Small intestine (tissue), 7 donors: ENCODE measurements at regions not wholly inside any gene's neighbourhood (a gene's known extent, or its start where the extent isn't known, plus 50 kb on each side); places are given as distances from the start of the nearest gene placed in this dataset.

Source experiments
- DNase-seq, 2 donors: peaks; one replicate each; pipeline versions ENCODE4 v3.0.0 to v3.0.0-alpha.2; 2013
- FAIRE-seq: peaks from 2 replicates; lab custom pipeline; 2012; peaks lifted over from hg19 to GRCh38; lab: Jason Lieb, UNC
- H3K27ac ChIP-seq, 3 donors: one replicate each; pipeline ENCODE4 v1.5.1; 2013; ENCODE audit warnings: low read length in 2 of 3, mild to moderate bottlenecking in 2 of 3, control low read depth in 1 of 3, inconsistent platforms in 1 of 3, low read depth in 1 of 3, moderate library complexity in 1 of 3
- H3K27me3 ChIP-seq, 3 donors: one replicate each; pipeline ENCODE4 v1.6.1; 2013; ENCODE audit warnings: low read length in 3 of 3, inconsistent platforms in 1 of 3; ENCODE audit not compliant: control insufficient read depth in 3 of 3, insufficient read depth in 3 of 3
- H3K36me3 ChIP-seq, 3 donors: one replicate each; pipeline ENCODE4 v1.6.1; 2013; ENCODE audit warnings: low read length in 3 of 3, inconsistent platforms in 1 of 3, low read depth in 1 of 3, mild to moderate bottlenecking in 1 of 3, moderate library complexity in 1 of 3; ENCODE audit not compliant: control insufficient read depth in 3 of 3, insufficient read depth in 2 of 3
- H3K4me1 ChIP-seq, 3 donors: one replicate each; pipeline ENCODE4 v1.6.1; 2013; ENCODE audit warnings: low read length in 2 of 3, inconsistent platforms in 1 of 3, low read depth in 1 of 3, mild to moderate bottlenecking in 1 of 3, moderate library complexity in 1 of 3; ENCODE audit not compliant: control insufficient read depth in 3 of 3, insufficient read depth in 2 of 3
- H3K4me3 ChIP-seq, 3 donors: one replicate each; pipeline ENCODE4 v1.5.1; 2013; ENCODE audit warnings: low read length in 3 of 3, control low read depth in 1 of 3, inconsistent platforms in 1 of 3, low read depth in 1 of 3, mild to moderate bottlenecking in 1 of 3, moderate library complexity in 1 of 3
- H3K9me3 ChIP-seq, 2 donors: one replicate each; pipeline ENCODE4 v1.6.1; 2013; ENCODE audit warnings: low read depth in 1 of 2, low read length in 1 of 2; ENCODE audit not compliant: control insufficient read depth in 2 of 2, insufficient read depth in 1 of 2
- WGBS, 3 donors: extraction: QIAGEN DNeasy Blood & Tissue Kit; methylation state at CpG; one replicate each; pipeline ENCODE4 v1.1.7; 2013; 5-methylcytosine and 5-hydroxymethylcytosine counted together
- donor health status: healthy with polysubstance abuse.
- donor health status: control.
- donor health status: control.
- donor health status: Bipolar disorder and iron deficiency.
- donor health status: healthy.

GRCh38 chr5:86979811-86980411, 287.8 kb upstream of the RASA1 start:
- DNase-seq (no peak), FAIRE-seq (no peak)
- Histone ChIP-seq H3K4me3 (no peak overlapping the region), H3K4me1 (no peaks in the 10 kb centered on the region), H3K27me3 (no peaks in the 10 kb centered on the region), H3K36me3 (no peaks in the 10 kb centered on the region), H3K9me3 (no peaks in the 10 kb centered on the region), H3K27ac (no peak overlapping the region)
- WGBS, 3 donors = 67 to 72% (median 68%) methylated on average over 8 of the region's 8 CpGs

- no peak for DNase-seq
- H3K27ac ChIP-seq = no peak overlapping the region
- no peak for FAIRE-seq
- H3K27me3 ChIP-seq = no peaks in the 10 kb centered on the region
- no peak overlapping the region for H3K4me3 ChIP-seq
- no peaks in the 10 kb centered on the region for H3K9me3 ChIP-seq
- H3K36me3 ChIP-seq = no peaks in the 10 kb centered on the region
- no peaks in the 10 kb centered on the region for H3K4me1 ChIP-seq
Measured at GRCh38 chr5:86981898-86982297, 285.8 kb upstream of the RASA1 start.

DNA sequence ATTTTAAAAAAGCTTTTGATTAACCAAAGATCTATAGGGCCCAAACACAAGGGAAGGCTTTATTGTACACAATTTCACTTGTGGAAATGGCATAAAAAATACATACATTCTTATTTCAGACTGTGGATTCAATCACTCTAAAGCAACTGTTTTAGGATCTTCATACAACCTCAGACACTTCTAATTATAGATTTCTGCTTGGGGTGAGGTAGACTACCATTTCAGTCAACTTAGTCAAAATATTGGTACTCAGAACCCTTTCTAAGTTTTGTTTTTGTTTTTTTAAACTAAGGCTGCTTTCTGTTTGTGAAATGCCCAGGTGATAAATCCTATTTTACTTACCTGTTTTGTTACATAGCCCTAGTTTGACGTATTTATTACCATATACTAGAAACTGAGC, 284.5 kb upstream of the RASA1 start:
- H3K4me1 ChIP-seq = no peaks in the 10 kb centered on the region
- no peaks in the 10 kb centered on the region for H3K27me3 ChIP-seq
- no peaks in the 10 kb centered on the region for H3K9me3 ChIP-seq
- FAIRE-seq (no peak), DNase-seq (no peak)
- 56 to 79% (median 66%) methylated on average over 1 of the region's 1 CpG for WGBS, 3 donors
- H3K27ac ChIP-seq = no peak overlapping the region
- H3K4me3 ChIP-seq = no peak overlapping the region
- no peaks in the 10 kb centered on the region for H3K36me3 ChIP-seq

- H3K27ac ChIP-seq = no peak overlapping the region
- H3K4me3 ChIP-seq = no peak overlapping the region
- WGBS, 3 donors = 82 to 93% (median 91%) methylated on average over 3 of the region's 3 CpGs
- FAIRE-seq (no peak), DNase-seq (no peak)
- H3K27me3 ChIP-seq = no peaks in the 10 kb centered on the region
- H3K9me3 ChIP-seq = no peaks in the 10 kb centered on the region
- H3K4me1 ChIP-seq = no peaks in the 10 kb centered on the region
- H3K36me3 ChIP-seq = no peaks in the 10 kb centered on the region
Measured at GRCh38 chr5:86986837-86987236, 280.8 kb upstream of the RASA1 start.

DNA sequence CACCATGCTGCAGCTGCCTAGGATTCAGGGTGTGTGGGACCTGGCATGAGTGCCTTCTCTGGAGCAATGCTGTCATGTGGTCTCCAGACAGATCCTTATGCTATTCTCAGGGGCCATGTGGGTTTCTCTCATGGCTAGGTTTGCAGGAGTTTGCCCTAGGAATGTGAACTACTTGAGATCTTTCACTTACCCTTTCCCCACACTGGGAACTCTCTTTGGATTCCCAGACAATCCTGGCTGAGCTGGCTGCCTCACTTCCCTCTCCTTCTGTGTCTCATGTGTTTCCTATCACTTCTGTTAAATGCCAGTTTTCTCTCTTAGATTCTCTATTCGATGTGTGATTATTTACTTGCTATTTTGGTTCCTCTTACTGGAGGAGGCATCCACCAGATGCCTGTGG, 270.2 kb upstream of the RASA1 start:
- no peaks in the 10 kb centered on the region for H3K27me3 ChIP-seq
- DNase-seq (no peak), FAIRE-seq (no peak)
- no peaks in the 10 kb centered on the region for H3K36me3 ChIP-seq
- H3K9me3 ChIP-seq = no peaks in the 10 kb centered on the region
- no peak overlapping the region for H3K27ac ChIP-seq
- 59 to 78% (median 66%) methylated on average over 1 of the region's 1 CpG for WGBS, 3 donors
- H3K4me3 ChIP-seq = no peak overlapping the region
- H3K4me1 ChIP-seq = no peaks in the 10 kb centered on the region

GRCh38 chr5:86999951-87000350, 267.7 kb upstream of the RASA1 start:
- Histone ChIP-seq H3K4me3 (no peak overlapping the region), H3K27ac (no peak overlapping the region), H3K4me1 (no peaks in the 10 kb centered on the region), H3K9me3 (no peaks in the 10 kb centered on the region), H3K36me3 (no peaks in the 10 kb centered on the region), H3K27me3 (no peaks in the 10 kb centered on the region)
- FAIRE-seq (no peak), DNase-seq (no peak)
- WGBS, 3 donors = 85 to 92% (median 90%) methylated on average over 5 of the region's 5 CpGs

- Histone ChIP-seq H3K27ac (no peak overlapping the region), H3K36me3 (no peaks in the 10 kb centered on the region), H3K4me1 (no peaks in the 10 kb centered on the region), H3K4me3 (no peak overlapping the region), H3K9me3 (no peaks in the 10 kb centered on the region), H3K27me3 (no peaks in the 10 kb centered on the region)
- DNase-seq (no peak), FAIRE-seq (no peak)
- 62 to 70% (median 66%) methylated on average over 3 of the region's 3 CpGs for WGBS, 3 donors
Measured at GRCh38 chr5:87002485-87002884, 265.2 kb upstream of the RASA1 start.

- WGBS, 3 donors = 81 to 91% (median 89%) methylated on average over 3 of the region's 3 CpGs
- Histone ChIP-seq H3K4me1 (no peaks in the 10 kb centered on the region), H3K9me3 (no peaks in the 10 kb centered on the region), H3K27ac (no peak overlapping the region), H3K4me3 (no peak overlapping the region), H3K27me3 (no peaks in the 10 kb centered on the region), H3K36me3 (no peaks in the 10 kb centered on the region)
- FAIRE-seq (no peak), DNase-seq (no peak)
Measured at GRCh38 chr5:87004101-87004500, 263.6 kb upstream of the RASA1 start.

GRCh38 chr5:87007737-87008136, 259.9 kb upstream of the RASA1 start:
- Histone ChIP-seq H3K4me3 (no peak overlapping the region), H3K36me3 (no peaks in the 10 kb centered on the region), H3K27ac (no peak overlapping the region), H3K9me3 (no peaks in the 10 kb centered on the region), H3K4me1 (no peaks in the 10 kb centered on the region), H3K27me3 (no peaks in the 10 kb centered on the region)
- FAIRE-seq (no peak), DNase-seq (no peak)
